ENCODE measurements at regions not wholly inside any gene's neighbourhood (a gene's known extent, or its start where the extent isn't known, plus 50 kb on each side); places are given as distances from the start of the nearest gene placed in this dataset.

DNA sequence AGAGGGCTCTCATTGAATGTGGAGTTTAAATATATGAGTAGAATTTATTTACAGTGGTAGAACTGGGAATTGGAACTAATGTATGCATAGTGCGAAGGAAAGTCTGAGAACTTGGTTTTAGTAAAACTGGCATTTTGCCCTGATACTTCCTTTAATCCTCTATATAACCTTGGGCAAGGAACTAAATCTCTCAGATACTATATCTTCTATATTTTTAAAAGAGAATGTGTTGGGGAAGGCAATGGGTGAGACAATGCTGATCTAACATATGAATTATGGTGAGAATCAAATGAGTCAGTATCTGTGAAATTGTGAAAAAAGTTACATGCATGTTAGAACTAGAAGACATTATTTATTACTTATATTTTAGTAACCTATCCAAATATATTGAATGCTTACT, 2109.4 kb upstream of the PIK3C3 start:
- TF ChIP-seq, protein P1, sequence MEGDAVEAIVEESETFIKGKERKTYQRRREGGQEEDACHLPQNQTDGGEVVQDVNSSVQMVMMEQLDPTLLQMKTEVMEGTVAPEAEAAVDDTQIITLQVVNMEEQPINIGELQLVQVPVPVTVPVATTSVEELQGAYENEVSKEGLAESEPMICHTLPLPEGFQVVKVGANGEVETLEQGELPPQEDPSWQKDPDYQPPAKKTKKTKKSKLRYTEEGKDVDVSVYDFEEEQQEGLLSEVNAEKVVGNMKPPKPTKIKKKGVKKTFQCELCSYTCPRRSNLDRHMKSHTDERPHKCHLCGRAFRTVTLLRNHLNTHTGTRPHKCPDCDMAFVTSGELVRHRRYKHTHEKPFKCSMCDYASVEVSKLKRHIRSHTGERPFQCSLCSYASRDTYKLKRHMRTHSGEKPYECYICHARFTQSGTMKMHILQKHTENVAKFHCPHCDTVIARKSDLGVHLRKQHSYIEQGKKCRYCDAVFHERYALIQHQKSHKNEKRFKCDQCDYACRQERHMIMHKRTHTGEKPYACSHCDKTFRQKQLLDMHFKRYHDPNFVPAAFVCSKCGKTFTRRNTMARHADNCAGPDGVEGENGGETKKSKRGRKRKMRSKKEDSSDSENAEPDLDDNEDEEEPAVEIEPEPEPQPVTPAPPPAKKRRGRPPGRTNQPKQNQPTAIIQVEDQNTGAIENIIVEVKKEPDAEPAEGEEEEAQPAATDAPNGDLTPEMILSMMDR (IDR thresholded peaks at IDR 0.05; ENCODE audit: low read depth, low read length, missing input control): no peak
- TF ChIP-seq NR2F2 (IDR thresholded peaks at IDR 0.05): no peak
- TF ChIP-seq, protein P2, sequence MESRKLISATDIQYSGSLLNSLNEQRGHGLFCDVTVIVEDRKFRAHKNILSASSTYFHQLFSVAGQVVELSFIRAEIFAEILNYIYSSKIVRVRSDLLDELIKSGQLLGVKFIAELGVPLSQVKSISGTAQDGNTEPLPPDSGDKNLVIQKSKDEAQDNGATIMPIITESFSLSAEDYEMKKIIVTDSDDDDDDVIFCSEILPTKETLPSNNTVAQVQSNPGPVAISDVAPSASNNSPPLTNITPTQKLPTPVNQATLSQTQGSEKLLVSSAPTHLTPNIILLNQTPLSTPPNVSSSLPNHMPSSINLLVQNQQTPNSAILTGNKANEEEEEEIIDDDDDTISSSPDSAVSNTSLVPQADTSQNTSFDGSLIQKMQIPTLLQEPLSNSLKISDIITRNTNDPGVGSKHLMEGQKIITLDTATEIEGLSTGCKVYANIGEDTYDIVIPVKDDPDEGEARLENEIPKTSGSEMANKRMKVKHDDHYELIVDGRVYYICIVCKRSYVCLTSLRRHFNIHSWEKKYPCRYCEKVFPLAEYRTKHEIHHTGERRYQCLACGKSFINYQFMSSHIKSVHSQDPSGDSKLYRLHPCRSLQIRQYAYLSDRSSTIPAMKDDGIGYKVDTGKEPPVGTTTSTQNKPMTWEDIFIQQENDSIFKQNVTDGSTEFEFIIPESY (IDR thresholded peaks at IDR 0.05): no peak
- no peak for TF ChIP-seq EGR1 (IDR thresholded peaks at IDR 0.05; ENCODE audit: low read depth in 2 of 2)
- no peak for TF ChIP-seq HNF4G (IDR thresholded peaks at IDR 0.05)
- TF ChIP-seq, protein P3, sequence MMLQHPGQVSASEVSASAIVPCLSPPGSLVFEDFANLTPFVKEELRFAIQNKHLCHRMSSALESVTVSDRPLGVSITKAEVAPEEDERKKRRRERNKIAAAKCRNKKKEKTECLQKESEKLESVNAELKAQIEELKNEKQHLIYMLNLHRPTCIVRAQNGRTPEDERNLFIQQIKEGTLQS (IDR thresholded peaks at IDR 0.05): no peak

All from liver (tissue), 3 donors.